H1 (cell line): ENCODE measurements at regions not wholly inside any gene's neighbourhood (a gene's known extent, or its start where the extent isn't known, plus 50 kb on each side); places are given as distances from the start of the nearest gene placed in this dataset.

Experiments
- CHD2 ChIP-seq: IDR thresholded peaks from 2 replicates; pipeline ENCODE4 v1.6.1; 2012; ENCODE audit warnings: low read length, improper control_type of control experiment
- NANOG ChIP-seq: IDR thresholded peaks from 2 replicates; pipeline ENCODE4 v1.6.1; 2011; ENCODE audit warnings: low read length, low read depth, mild to moderate bottlenecking, inconsistent platforms; ENCODE audit not compliant: insufficient read depth, poor library complexity, severe bottlenecking
- NRF1 ChIP-seq: IDR thresholded peaks from 2 replicates; pipeline ENCODE4 v1.6.1; 2011; ENCODE audit warnings: mild to moderate bottlenecking, low read depth, low read length, improper control_type of control experiment
- SAP30 ChIP-seq: fragments of 300-600 bp; sonication (generic); IDR thresholded peaks from 2 replicates; pipeline ENCODE4 v1.7.1; 2012; ENCODE audit warnings: low read length, moderate library complexity, mild to moderate bottlenecking, inconsistent platforms; ENCODE audit not compliant: insufficient read depth, insufficient replicate concordance
- TCF12 ChIP-seq: IDR thresholded peaks from 2 replicates; pipeline ENCODE4 v1.6.1; 2011; ENCODE audit warnings: low read depth, mild to moderate bottlenecking, low read length

GRCh38 chr11:92098172-92098571 is 126.4 kb upstream of the FAT3 start (continued):
- TF ChIP-seq NRF1 (no peak), CHD2 (no peak), NANOG (no peak), SAP30 (no peak), TCF12 (no peak)
